GM12878 (cell line): ENCODE measurements at regions not wholly inside any gene's neighbourhood (a gene's known extent, or its start where the extent isn't known, plus 50 kb on each side); places are given as distances from the start of the nearest gene placed in this dataset. TPM values are rescaled to one million over a fixed set of nuclear protein-coding genes. Genes with fewer than 3 reads are reported as not detected.
"Not testable (repeated sequence)": the region's sequence is repeated elsewhere in the genome, so short reads cannot be mapped to it uniquely, and the experiment has no call there.

ENCODE experiments used
- ATAC-seq: fragments of 200-7000 bp; cut with Tn5 transposase; 3 replicates; pipeline ENCODE4 v1.9.1; 2020; ENCODE audit warnings: mild to moderate bottlenecking, moderate library complexity
- BruUV-seq: library from RNA; stranded (reverse); fragments of 400-500 nt; replicated peaks from 2 replicates; lab custom pipeline; 2021; lab: Mats Ljungman, UMichigan
- CTCF ChIA-PET: fragments of 300-600 bp; sonication (Branson Sonifier 250); formaldehyde crosslinking; extraction: SDS; loops from one replicate; lab custom pipeline; 2021; ENCODE audit warnings: inconsistent platforms; lab: Yijun Ruan, JAX
- POLR2A ChIA-PET: fragments of 350-600 bp; formaldehyde crosslinking; extraction: SDS; loops from one replicate; lab custom pipeline; 2021; ENCODE audit warnings: inconsistent platforms; lab: Charles Lee
- RAD21 ChIA-PET: fragments of 300-600 bp; sonication (Branson Sonifier 250); formaldehyde crosslinking; loops from one replicate; lab custom pipeline; 2023; ENCODE audit warnings: antibody characterized with exemption; ENCODE audit not compliant: unreplicated experiment; lab: Charles Lee
- SMC1A ChIA-PET: fragments of 300-600 bp; sonication (Branson Sonifier 250); formaldehyde crosslinking; loops from one replicate; lab custom pipeline; 2023; ENCODE audit not compliant: unreplicated experiment, uncharacterized antibody; lab: Charles Lee
- DNase-seq: peaks from one replicate; pipeline ENCODE4 v3.0.0-alpha.2; 2011; ENCODE audit warnings: low read depth, low spot score
- FAIRE-seq: peaks from 3 replicates; lab custom pipeline; 2011; peaks lifted over from hg19 to GRCh38; lab: Jason Lieb, UNC
- H2AFZ ChIP-seq: 2 replicates; pipeline ENCODE4 v1.6.0; 2011; ENCODE audit warnings: low read depth, low read length, control low read depth; ENCODE audit not compliant: control insufficient read depth
- H3K27ac ChIP-seq: 2 replicates; pipeline ENCODE4 v1.5.1; 2011; ENCODE audit warnings: control low read depth; ENCODE audit not compliant: control insufficient read depth, insufficient read depth
- H3K27me3 ChIP-seq, 2 experiments: replicated peaks in 1 of 2; 2 replicates each; pipeline versions ENCODE4 v1.6.0 to v1.6.1; 2011; ENCODE audit warnings: low read length in 1 of 2; ENCODE audit not compliant: control insufficient read depth in 2 of 2, insufficient read depth in 2 of 2
- H3K36me3 ChIP-seq, 2 experiments: 2 replicates each; pipeline ENCODE4 v1.5.1; 2011; ENCODE audit warnings: low read length in 1 of 2; ENCODE audit not compliant: control insufficient read depth in 2 of 2, insufficient read depth in 2 of 2
- H3K4me1 ChIP-seq: 2 replicates; pipeline ENCODE4 v1.6.1; 2011; ENCODE audit warnings: mild to moderate bottlenecking, low read length, moderate library complexity, mixed read lengths; ENCODE audit not compliant: control insufficient read depth, insufficient read depth
- H3K4me2 ChIP-seq: 2 replicates; pipeline ENCODE4 v1.6.0; 2011; ENCODE audit warnings: control low read depth; ENCODE audit not compliant: control insufficient read depth, insufficient read depth
- H3K4me3 ChIP-seq: fragments of 200-600 bp; sonication (generic); 2 replicates; pipeline ENCODE4 v1.5.1; 2016
- H3K79me2 ChIP-seq: 2 replicates; pipeline ENCODE4 v1.6.0; 2011; ENCODE audit warnings: low read length; ENCODE audit not compliant: control insufficient read depth, insufficient read depth
- H3K9ac ChIP-seq: 2 replicates; pipeline ENCODE4 v1.8.0; 2011; ENCODE audit warnings: low read length, control low read depth, mixed read lengths; ENCODE audit not compliant: control insufficient read depth, insufficient read depth
- H3K9me3 ChIP-seq: replicated peaks from 3 replicates; pipeline ENCODE4 v1.5.1; 2011; ENCODE audit warnings: mild to moderate bottlenecking, low read length; ENCODE audit not compliant: control insufficient read depth, insufficient read depth
- H4K20me1 ChIP-seq: 2 replicates; pipeline ENCODE4 v1.6.0; 2011; ENCODE audit not compliant: control insufficient read depth, insufficient read depth
- WGBS: methylation state at CpG from one replicate; pipeline ENCODE4 v1.1.6; 2016; ENCODE audit warnings: low lambda C conversion rate; ENCODE audit not compliant: insufficient replicate concordance, insufficient coverage; ENCODE audit errors: missing lambda C conversion rate; 5-methylcytosine and 5-hydroxymethylcytosine counted together
- in situ Hi-C: fragments of 300-500 bp; cut with MboI; formaldehyde crosslinking; loops from 9 replicates; pipeline ENCODE4 v1.14.3; 2018; ENCODE audit warnings: mixed read lengths
- intact Hi-C: fragments of 100-400 bp; cut with micrococcal nuclease; formaldehyde crosslinking; loops from one replicate; pipeline ENCODE4 v1.14.2; 2022; ENCODE audit not compliant: unreplicated experiment
- small RNA-seq: library from RNA; depleted of rRNA; stranded (forward); fragments of <200 nt; gene quantifications from one replicate; pipeline ENCODE3, GENCODE V24; 2014

DNA sequence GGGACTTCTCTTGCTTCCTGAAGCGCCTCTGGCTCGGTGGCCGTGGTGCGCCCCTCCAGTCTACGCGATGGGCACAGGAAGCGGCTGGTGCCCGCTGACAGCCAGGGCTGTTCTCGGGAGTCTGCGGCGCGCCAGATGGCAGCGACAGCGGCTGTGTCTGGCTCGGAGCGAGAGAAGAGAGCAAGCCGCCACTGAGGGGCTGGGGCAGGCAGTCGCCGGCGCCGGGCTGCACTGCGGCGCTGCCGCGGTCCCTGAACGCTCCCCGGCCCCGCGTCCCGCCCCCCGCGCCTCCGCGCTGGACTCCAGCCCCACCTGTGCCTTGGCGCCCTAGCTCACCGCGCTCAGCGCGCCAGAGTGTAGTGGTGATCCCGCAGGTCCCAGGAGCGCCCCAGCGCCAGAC, 2994.6 kb downstream of the RPIA start:
- H3K9ac ChIP-seq, H3K4me1 ChIP-seq, H3K36me3 ChIP-seq, H3K4me3 ChIP-seq, H3K27ac ChIP-seq, in situ Hi-C loops, H2AFZ ChIP-seq, DNase-seq, SMC1A ChIA-PET, H3K79me2 ChIP-seq, H3K27me3 ChIP-seq, ATAC-seq, CTCF ChIA-PET, intact Hi-C loops, POLR2A ChIA-PET, RAD21 ChIA-PET, H3K4me2 ChIP-seq, FAIRE-seq, H3K9me3 ChIP-seq, H4K20me1 ChIP-seq, BruUV-seq: not testable (repeated sequence)
- no CpG with 5 or more reads among the region's 42 CpGs for WGBS

Small RNA genes in the stretch of these regions (small RNA-seq; reads per million reads assigned to genes)
- gene AC233266.1, result not detected
- gene RNA5SP100, result not detected
